HEK293 (cell line): ENCODE measurements at regions not wholly inside any gene's neighbourhood (a gene's known extent, or its start where the extent isn't known, plus 50 kb on each side); places are given as distances from the start of the nearest gene placed in this dataset.

Source experiments
- CTCF ChIA-PET: fragments of 350-600 bp; formaldehyde crosslinking; extraction: SDS; loops from one replicate; lab custom pipeline; 2021; ENCODE audit warnings: antibody characterized with exemption; lab: Yijun Ruan, JAX
- POLR2A ChIA-PET: fragments of 300-600 bp; formaldehyde crosslinking; extraction: SDS; loops from one replicate; lab custom pipeline; 2020; ENCODE audit warnings: antibody characterized with exemption, inconsistent platforms; lab: Yijun Ruan, JAX
- H3K27ac ChIP-seq: fragments of 200-500 bp; sonication (Bioruptor generic); 2 replicates; pipeline ENCODE4 v1.5.1; 2014; ENCODE audit warnings: low read depth, low read length, control low read depth, inconsistent platforms; ENCODE audit errors: extremely low read depth
- H3K36me3 ChIP-seq, 2 experiments: fragments of 200-500 bp in 1 of 2; sonication (Bioruptor generic) in 1 of 2; 1 replicate in 1 of 2; 2 replicates in 1 of 2; pipeline ENCODE4 v1.5.1; 2014 to 2017; ENCODE audit warnings: inconsistent platforms in 2 of 2, low read length in 2 of 2; ENCODE audit not compliant: control insufficient read depth in 2 of 2, insufficient read depth in 1 of 2
- H3K4me1 ChIP-seq: fragments of 200-500 bp; sonication (Bioruptor generic); 2 replicates; pipeline ENCODE4 v1.5.1; 2014; ENCODE audit warnings: mild to moderate bottlenecking, low read length, inconsistent platforms; ENCODE audit not compliant: control insufficient read depth, insufficient read depth
- H3K4me3 ChIP-seq: 2 replicates; pipeline ENCODE4 v1.5.1; 2011; ENCODE audit warnings: low read depth, mild to moderate bottlenecking, control low read depth, low read length, moderate library complexity
- H3K9me3 ChIP-seq: fragments of 200-500 bp; sonication (Bioruptor generic); 2 replicates; pipeline ENCODE4 v1.5.1; 2014; ENCODE audit warnings: low read depth, low read length, inconsistent platforms; ENCODE audit not compliant: control insufficient read depth, insufficient read depth
- FEZF1 ChIP-seq: fragments of 450-650 bp; formaldehyde crosslinking; IDR thresholded peaks from 2 replicates; pipeline ENCODE4 v1.5.1; 2016; ENCODE audit warnings: missing biosample characterization, missing genetic modification characterization
- GLIS2 ChIP-seq: fragments of 450-650 bp; formaldehyde crosslinking; IDR thresholded peaks from 2 replicates; pipeline ENCODE4 v1.5.1; 2016; ENCODE audit warnings: missing biosample characterization, missing genetic modification characterization
- KLF16 ChIP-seq: fragments of 450-650 bp; formaldehyde crosslinking; IDR thresholded peaks from 2 replicates; pipeline ENCODE4 v1.5.1; 2017; ENCODE audit warnings: missing biosample characterization, missing genetic modification characterization
- MZF1 ChIP-seq: fragments of 450-650 bp; formaldehyde crosslinking; IDR thresholded peaks from 2 replicates; pipeline ENCODE4 v1.5.1; 2017; ENCODE audit warnings: missing biosample characterization, missing genetic modification characterization, borderline replicate concordance
- ZBTB17 ChIP-seq: fragments of 450-650 bp; formaldehyde crosslinking; IDR thresholded peaks from 2 replicates; pipeline ENCODE4 v1.5.1; 2016; ENCODE audit warnings: missing biosample characterization, missing genetic modification characterization
- ZBTB7A ChIP-seq: fragments of 450-650 bp; formaldehyde crosslinking; IDR thresholded peaks from 2 replicates; pipeline ENCODE4 v1.5.1; 2016; ENCODE audit warnings: low read depth, missing biosample characterization, missing genetic modification characterization
- ZNF10 ChIP-seq: fragments of 450-650 bp; formaldehyde crosslinking; IDR thresholded peaks from 2 replicates; pipeline ENCODE4 v1.5.1; 2017; ENCODE audit warnings: missing biosample characterization, missing genetic modification characterization
- ZNF132 ChIP-seq: fragments of 450-650 bp; formaldehyde crosslinking; IDR thresholded peaks from 2 replicates; pipeline ENCODE4 v1.5.1; 2017; ENCODE audit warnings: missing biosample characterization, missing genetic modification characterization, borderline replicate concordance
- ZNF148 ChIP-seq: fragments of 450-650 bp; formaldehyde crosslinking; IDR thresholded peaks from 2 replicates; pipeline ENCODE4 v1.5.0; 2017; ENCODE audit warnings: missing biosample characterization, missing genetic modification characterization, borderline replicate concordance
- ZNF157 ChIP-seq: fragments of 450-650 bp; formaldehyde crosslinking; IDR thresholded peaks from 2 replicates; pipeline ENCODE4 v1.5.1; 2016; ENCODE audit warnings: missing biosample characterization, missing genetic modification characterization
- ZNF16 ChIP-seq: fragments of 450-650 bp; formaldehyde crosslinking; IDR thresholded peaks from 2 replicates; pipeline ENCODE4 v1.5.1; 2016; ENCODE audit warnings: low read depth, missing biosample characterization, missing genetic modification characterization
- ZNF19 ChIP-seq: fragments of 450-650 bp; formaldehyde crosslinking; IDR thresholded peaks from 2 replicates; pipeline ENCODE4; 2016; ENCODE audit warnings: missing biosample characterization, missing genetic modification characterization, low read depth
- ZNF292 ChIP-seq: fragments of 450-650 bp; formaldehyde crosslinking; IDR thresholded peaks from 2 replicates; pipeline ENCODE4 v1.5.1; 2016; ENCODE audit warnings: low read depth, missing biosample characterization, missing genetic modification characterization, borderline replicate concordance
- ZNF324 ChIP-seq: fragments of 450-650 bp; formaldehyde crosslinking; IDR thresholded peaks from 2 replicates; pipeline ENCODE4 v1.5.1; 2016; ENCODE audit warnings: missing biosample characterization, missing genetic modification characterization
- ZNF560 ChIP-seq: fragments of 450-650 bp; formaldehyde crosslinking; IDR thresholded peaks from 2 replicates; pipeline ENCODE4 v1.5.1; 2017; ENCODE audit warnings: missing biosample characterization, missing genetic modification characterization, borderline replicate concordance
- ZNF596 ChIP-seq: fragments of 450-650 bp; IDR thresholded peaks from 2 replicates; pipeline ENCODE4 v1.5.0; 2018; ENCODE audit warnings: missing biosample characterization, mild to moderate bottlenecking, missing genetic modification characterization, moderate library complexity
- ZNF658 ChIP-seq: fragments of 450-650 bp; formaldehyde crosslinking; IDR thresholded peaks from 2 replicates; pipeline ENCODE4; 2016; ENCODE audit warnings: missing biosample characterization, missing genetic modification characterization
- ZNF670 ChIP-seq: fragments of 450-650 bp; formaldehyde crosslinking; IDR thresholded peaks from 2 replicates; pipeline ENCODE4 v1.5.1; 2016; ENCODE audit warnings: missing biosample characterization, missing genetic modification characterization, low read depth
- ZNF707 ChIP-seq: fragments of 450-650 bp; formaldehyde crosslinking; IDR thresholded peaks from 2 replicates; pipeline ENCODE4 v1.5.1; 2016; ENCODE audit warnings: missing biosample characterization, missing genetic modification characterization
- ZNF777 ChIP-seq: fragments of 450-650 bp; formaldehyde crosslinking; IDR thresholded peaks from 2 replicates; pipeline ENCODE4 v1.5.1; 2017; ENCODE audit warnings: missing biosample characterization, missing genetic modification characterization, borderline replicate concordance
- ZNF792 ChIP-seq: fragments of 450-650 bp; formaldehyde crosslinking; IDR thresholded peaks from 2 replicates; pipeline ENCODE4 v1.5.1; 2016; ENCODE audit warnings: missing biosample characterization, missing genetic modification characterization
- ZNF830 ChIP-seq: fragments of 450-650 bp; IDR thresholded peaks from 2 replicates; pipeline ENCODE4 v1.5.0; 2018; ENCODE audit warnings: missing biosample characterization, missing genetic modification characterization, low read depth, mild to moderate bottlenecking, moderate library complexity
- ZNF837 ChIP-seq: fragments of 450-650 bp; formaldehyde crosslinking; IDR thresholded peaks from 2 replicates; pipeline ENCODE4 v1.5.1; 2016; ENCODE audit warnings: missing biosample characterization, missing genetic modification characterization

DNA sequence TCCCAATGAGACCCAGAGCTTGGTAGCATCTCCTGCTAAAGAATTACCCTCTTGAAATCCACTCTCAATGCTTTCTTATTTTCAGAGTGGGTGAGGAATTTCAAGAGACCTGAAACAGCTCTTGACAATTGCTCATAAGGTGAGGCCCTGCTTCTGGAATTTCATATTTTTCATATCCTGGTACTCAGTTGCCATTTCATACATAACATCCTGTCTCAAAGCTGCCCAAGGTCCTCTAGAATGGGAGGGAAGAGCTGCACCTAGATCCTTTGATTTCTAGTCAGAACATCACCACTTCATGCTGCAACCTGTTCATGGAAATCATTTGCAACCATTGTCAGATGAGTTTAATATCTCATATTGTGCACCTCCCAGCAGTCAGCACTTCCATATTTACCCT lies 404.8 kb upstream of the GALNT5 start:
- Histone ChIP-seq H3K36me3 (no peaks in the 10 kb centered on the region; a peak in 1 of 3 replicates), H3K9me3 (no peaks in the 10 kb centered on the region), H3K4me3 (no peak overlapping the region), H3K27ac (no peak overlapping the region), H3K4me1 (no peaks in the 10 kb centered on the region)
- ChIA-PET POLR2A (no interaction called here), CTCF (interaction anchor here (0.6 kb wide), 1 partner anchor 12 kb away, joined by 3 read pairs; no protein-coding TSS in a partner anchor)
- TF ChIP-seq KLF16 (tag by site-specific recombination) (no peak), ZNF658 (no peak), FEZF1 (tag by site-specific recombination) (no peak)

DNA sequence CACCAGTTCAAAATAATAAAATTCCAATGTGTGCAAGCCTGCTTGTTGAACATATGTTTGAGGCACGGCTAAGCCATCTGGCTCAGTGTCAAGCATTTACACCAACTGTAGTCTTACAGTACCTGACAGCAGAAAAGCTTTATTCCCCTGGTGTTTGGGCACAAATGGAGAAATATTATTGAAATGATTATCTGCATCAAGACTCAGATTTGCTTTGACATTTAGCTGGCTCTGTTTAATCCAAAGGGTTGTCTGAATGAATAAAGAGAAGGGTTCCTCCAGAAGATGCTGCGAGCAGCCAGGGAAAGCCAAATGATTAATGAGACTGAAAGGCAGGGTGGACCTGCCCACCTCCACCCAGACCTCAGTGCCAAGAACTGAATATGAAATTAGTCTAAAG lies 393.2 kb upstream of the GALNT5 start:
- ChIA-PET POLR2A (no interaction called here), CTCF (interaction anchor here (0.7 kb wide), 1 partner anchor 923 kb away, joined by 3 read pairs; no protein-coding TSS in a partner anchor)
- Histone ChIP-seq H3K27ac (no peak overlapping the region), H3K36me3 (no peaks in the 10 kb centered on the region), H3K9me3 (no peaks in the 10 kb centered on the region), H3K4me3 (no peak overlapping the region), H3K4me1 (no peaks in the 10 kb centered on the region)
- TF ChIP-seq ZNF707 (tag by site-specific recombination) (no peak), ZNF777 (tag by site-specific recombination) (no peak), ZBTB17 (no peak), ZNF157 (tag by site-specific recombination) (no peak), ZNF560 (tag by site-specific recombination) (no peak), ZNF792 (tag by site-specific recombination) (no peak), ZNF830 (tag by site-specific recombination) (no peak), ZNF10 (no peak), ZNF670 (tag by site-specific recombination) (no peak), ZNF148 (tag by site-specific recombination) (no peak), ZNF19 (tag by site-specific recombination) (no peak), ZNF324 (tag by site-specific recombination) (no peak), ZNF132 (tag by site-specific recombination) (no peak), ZNF837 (tag by site-specific recombination) (no peak), ZNF16 (tag by site-specific recombination) (no peak), ZNF596 (tag by site-specific recombination) (no peak), MZF1 (tag by site-specific recombination) (no peak)

DNA sequence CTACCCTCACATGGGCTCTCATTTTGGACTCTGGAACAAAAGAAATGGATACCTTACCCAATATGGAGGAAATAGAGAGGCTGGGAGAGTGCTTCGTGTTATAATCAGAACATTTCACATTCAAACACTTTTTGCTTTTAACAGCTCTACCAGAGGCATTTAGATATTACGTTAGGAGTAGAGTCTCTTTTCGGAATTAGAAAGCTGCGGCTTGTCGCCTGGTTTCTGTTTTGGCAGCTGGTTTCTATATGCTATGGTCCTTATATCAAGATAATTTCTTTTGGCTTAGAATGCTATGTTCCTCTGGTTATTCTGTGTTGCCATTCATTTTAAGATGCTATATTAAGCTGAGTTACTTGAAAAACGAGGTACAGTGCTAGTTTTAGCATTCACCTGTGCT lies 392.8 kb upstream of the GALNT5 start:
- Histone ChIP-seq H3K4me3 (no peak overlapping the region), H3K27ac (no peak overlapping the region), H3K9me3 (no peaks in the 10 kb centered on the region)
- ChIA-PET POLR2A (no interaction called here), CTCF (interaction anchor here (0.7 kb wide), 1 partner anchor 924 kb away, joined by 3 read pairs; no protein-coding TSS in a partner anchor)
- TF ChIP-seq GLIS2 (tag by site-specific recombination) (no peak), ZNF707 (tag by site-specific recombination) (no peak), ZBTB7A (tag by site-specific recombination) (no peak), MZF1 (tag by site-specific recombination) (no peak), ZNF837 (tag by site-specific recombination) (no peak), ZNF292 (tag by site-specific recombination) (no peak)
- TF ChIP-seq, all 188 proteins: peak for 0
- H3K36me3 ChIP-seq = no peaks in the 10 kb centered on the region
- H3K4me1 ChIP-seq = no peaks in the 10 kb centered on the region
